ENCODE measurements at regions not wholly inside any gene's neighbourhood (a gene's known extent, or its start where the extent isn't known, plus 50 kb on each side); places are given as distances from the start of the nearest gene placed in this dataset.
"Not testable (repeated sequence)": the region's sequence is repeated elsewhere in the genome, so short reads cannot be mapped to it uniquely, and the experiment has no call there.

DNA sequence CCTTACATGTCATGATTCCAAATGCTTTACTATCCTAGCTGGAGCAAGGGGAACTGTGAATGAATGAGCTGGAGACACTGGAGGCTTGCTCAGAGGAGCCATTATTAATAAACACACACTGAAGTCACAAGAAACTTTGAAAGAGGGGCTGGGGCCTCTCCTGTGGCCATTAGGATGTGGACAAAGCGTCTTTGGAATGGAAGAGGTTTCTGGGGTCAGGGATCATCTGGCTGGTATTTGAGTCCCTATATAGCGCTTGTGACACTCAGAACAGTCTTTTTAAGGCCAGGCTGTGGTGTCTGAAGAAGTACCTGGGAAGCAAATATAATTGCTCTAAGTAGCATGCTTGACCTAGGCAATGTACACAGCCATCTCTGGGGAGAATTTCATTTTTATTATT, 193.0 kb downstream of the JCAD start:
- POLR2A ChIA-PET, result no interaction called here
- DNase-seq (ENCODE audit: low read depth, low spot score), result no peak
- TF ChIP-seq, protein P1, sequence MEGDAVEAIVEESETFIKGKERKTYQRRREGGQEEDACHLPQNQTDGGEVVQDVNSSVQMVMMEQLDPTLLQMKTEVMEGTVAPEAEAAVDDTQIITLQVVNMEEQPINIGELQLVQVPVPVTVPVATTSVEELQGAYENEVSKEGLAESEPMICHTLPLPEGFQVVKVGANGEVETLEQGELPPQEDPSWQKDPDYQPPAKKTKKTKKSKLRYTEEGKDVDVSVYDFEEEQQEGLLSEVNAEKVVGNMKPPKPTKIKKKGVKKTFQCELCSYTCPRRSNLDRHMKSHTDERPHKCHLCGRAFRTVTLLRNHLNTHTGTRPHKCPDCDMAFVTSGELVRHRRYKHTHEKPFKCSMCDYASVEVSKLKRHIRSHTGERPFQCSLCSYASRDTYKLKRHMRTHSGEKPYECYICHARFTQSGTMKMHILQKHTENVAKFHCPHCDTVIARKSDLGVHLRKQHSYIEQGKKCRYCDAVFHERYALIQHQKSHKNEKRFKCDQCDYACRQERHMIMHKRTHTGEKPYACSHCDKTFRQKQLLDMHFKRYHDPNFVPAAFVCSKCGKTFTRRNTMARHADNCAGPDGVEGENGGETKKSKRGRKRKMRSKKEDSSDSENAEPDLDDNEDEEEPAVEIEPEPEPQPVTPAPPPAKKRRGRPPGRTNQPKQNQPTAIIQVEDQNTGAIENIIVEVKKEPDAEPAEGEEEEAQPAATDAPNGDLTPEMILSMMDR (IDR thresholded peaks at IDR 0.05; ENCODE audit: insufficient read depth, low read length, missing control alignments), result no peak
- H3K4me3 ChIP-seq (ENCODE audit: low read depth, low read length), result no peak overlapping the region
- CTCF ChIA-PET, result no interaction called here

GRCh38 chr10:29865700-29866355, 193.6 kb downstream of the JCAD start:
- CTCF ChIA-PET, result no interaction called here
- POLR2A ChIA-PET, result no interaction called here
- H3K4me3 ChIP-seq (ENCODE audit: low read depth, low read length), result no peak overlapping the region
- no peak for DNase-seq (ENCODE audit: low read depth, low spot score)
- TF ChIP-seq, protein P1 (IDR thresholded peaks at IDR 0.05; ENCODE audit: insufficient read depth, low read length, missing control alignments), result no peak

DNA sequence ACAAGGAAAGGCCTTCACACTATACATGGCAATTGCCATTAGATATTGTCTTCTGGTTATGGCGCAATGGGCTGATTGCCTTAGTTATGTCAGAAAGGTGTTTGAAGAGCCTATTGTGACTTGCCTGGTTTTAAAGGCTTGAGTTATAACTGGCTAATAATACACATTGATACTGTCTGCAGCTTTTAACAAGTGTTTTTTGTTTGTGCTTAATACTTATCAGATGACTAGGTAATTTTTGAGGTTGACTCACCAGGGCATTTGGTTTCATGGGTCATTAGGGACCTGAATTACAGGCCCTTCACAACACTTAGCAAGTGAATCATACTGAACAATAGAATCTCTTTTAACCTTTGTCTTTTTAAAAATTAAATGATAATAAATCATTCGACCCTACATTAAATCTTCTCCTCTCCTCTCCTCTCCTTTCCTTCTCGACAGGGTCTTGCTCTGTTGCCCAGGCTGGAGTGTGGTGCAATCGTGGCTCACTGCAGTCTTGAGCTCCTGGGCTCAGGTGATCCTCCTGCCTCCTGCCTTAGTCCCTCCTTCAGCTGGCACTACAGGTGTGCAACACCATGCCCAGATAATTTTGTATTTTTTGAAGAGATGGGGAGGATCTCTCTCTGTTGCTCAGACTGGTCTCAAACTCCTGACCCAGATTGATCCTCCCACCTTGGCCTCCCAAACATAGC, 196.3 kb downstream of the JCAD start:
- peak; percentile 26 for DNase-seq (ENCODE audit: low read depth, low spot score)
- ChIA-PET CTCF (no interaction called here), POLR2A (no interaction called here)
- TF ChIP-seq, protein P1 (IDR thresholded peaks at IDR 0.05; ENCODE audit: insufficient read depth, low read length, missing control alignments), result no peak
- H3K4me3 ChIP-seq (ENCODE audit: low read depth, low read length), result no peak overlapping the region

- ChIA-PET POLR2A (no interaction called here), CTCF (interaction anchor here (0.6 to 1.3 kb wide), 4 partner anchors 9 to 422 kb away, joined by 3 read pairs; no protein-coding TSS in a partner anchor)
- peak; percentile 34 for DNase-seq (ENCODE audit: low read depth, low spot score)
- TF ChIP-seq, protein P1 (IDR thresholded peaks at IDR 0.05; ENCODE audit: insufficient read depth, low read length, missing control alignments), result no peak
- no peak overlapping the region for H3K4me3 ChIP-seq (ENCODE audit: low read depth, low read length)
Observed at GRCh38 chr10:29861811-29862505, 197.4 kb downstream of the JCAD start.

- POLR2A ChIA-PET; H3K4me3 ChIP-seq (ENCODE audit: low read depth, low read length); DNase-seq (ENCODE audit: low read depth, low spot score): not testable (repeated sequence)
- CTCF ChIA-PET, result interaction anchor here (0.6 to 1.6 kb wide), 7 partner anchors 9 to 422 kb away, joined by 3 to 4 read pairs (median 3); no protein-coding TSS in a partner anchor
Observed at GRCh38 chr10:29861231-29861630, 198.2 kb downstream of the JCAD start.

DNA sequence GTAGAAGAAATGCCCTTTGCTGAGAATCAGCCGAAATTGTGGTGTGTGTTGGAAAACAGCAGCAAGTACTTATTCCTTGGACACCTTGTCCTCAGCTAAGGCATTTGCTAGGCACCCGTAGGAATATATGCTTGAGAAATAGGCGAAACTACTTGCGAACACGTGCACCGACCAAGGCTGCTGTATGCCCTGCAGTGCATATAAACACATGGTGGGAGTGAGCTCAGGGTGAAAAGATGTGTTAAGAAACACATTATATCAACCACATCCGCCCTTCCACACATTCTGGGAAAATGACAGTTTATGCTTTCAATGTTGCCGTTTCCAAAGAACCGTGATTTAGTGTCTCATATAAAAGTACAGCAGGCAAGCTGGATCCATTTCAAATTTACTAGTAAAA, 199.2 kb downstream of the JCAD start:
- TF ChIP-seq, protein P1 (IDR thresholded peaks at IDR 0.05; ENCODE audit: insufficient read depth, low read length, missing control alignments), result no peak

More for the DNA sequence above, 199.2 kb downstream of the JCAD start:
- no peak overlapping the region for H3K4me3 ChIP-seq (ENCODE audit: low read depth, low read length)
- ChIA-PET POLR2A (interaction anchor here (0.6 to 0.7 kb wide), 2 partner anchors 11 to 220 kb away, joined by 3 to 5 read pairs; no protein-coding TSS in a partner anchor), CTCF (interaction anchor here (0.8 to 1.6 kb wide), 6 partner anchors 14 to 364 kb away, joined by 3 to 5 read pairs (median 4); no protein-coding TSS in a partner anchor)
- peak; percentile 77 for DNase-seq (ENCODE audit: low read depth, low spot score)

Measured in AG04449 (cell line).